CD4-positive, alpha-beta T cell (primary cell): ENCODE measurements at regions not wholly inside any gene's neighbourhood (a gene's known extent, or its start where the extent isn't known, plus 50 kb on each side); places are given as distances from the start of the nearest gene placed in this dataset.

ENCODE experiments used
- ATAC-seq: fragments of 200-7000 bp; cut with Tn5 transposase; one replicate; pipeline ENCODE4 v1.10.0; 2022; ENCODE audit warnings: mild to moderate bottlenecking; ENCODE audit not compliant: poor library complexity
- CTCF ChIA-PET: fragments of 350-600 bp; sonication (Branson Sonifier 250); formaldehyde crosslinking; loops from one replicate; lab custom pipeline; 2021; ENCODE audit warnings: antibody characterized with exemption, inconsistent platforms; lab: Charles Lee
- POLR2A ChIA-PET: fragments of 350-600 bp; sonication (Branson Sonifier 250); formaldehyde crosslinking; loops from one replicate; lab custom pipeline; 2021; ENCODE audit warnings: antibody characterized with exemption, inconsistent platforms; lab: Charles Lee
- DNase-seq, 14 experiments: peaks; one replicate each; pipeline ENCODE4 v3.0.0-alpha.2; 2013 to 2020; ENCODE audit warnings: mixed read lengths in 2 of 14
- H3K27ac ChIP-seq, 2 donors: one replicate each; pipeline versions ENCODE4 v1.5.1 to v1.7.0; 2013; ENCODE audit warnings: low read length in 2 of 2, low read depth in 1 of 2, mild to moderate bottlenecking in 1 of 2
- H3K27me3 ChIP-seq, 2 experiments: 1 replicate in 1 of 2; 2 replicates in 1 of 2; pipeline versions ENCODE4 v1.6.1 to v1.7.0; 2013; ENCODE audit warnings: low read length in 2 of 2, control low read depth in 1 of 2, mild to moderate bottlenecking in 1 of 2, moderate library complexity in 1 of 2; ENCODE audit not compliant: insufficient read depth in 2 of 2, control insufficient read depth in 1 of 2
- H3K36me3 ChIP-seq: one replicate; pipeline ENCODE4 v1.6.1; 2013; ENCODE audit warnings: low read length, control low read depth; ENCODE audit not compliant: insufficient read depth
- H3K4me1 ChIP-seq: one replicate; pipeline ENCODE4 v1.6.1; 2013; ENCODE audit warnings: low read length, control low read depth; ENCODE audit not compliant: insufficient read depth
- H3K4me3 ChIP-seq: one replicate; pipeline ENCODE4 v1.5.1; 2013; ENCODE audit warnings: mild to moderate bottlenecking, low read length, moderate library complexity
- H3K9me3 ChIP-seq, 2 experiments: 1 replicate in 1 of 2; 2 replicates in 1 of 2; pipeline versions ENCODE4 v1.6.1 to v1.7.0; 2013; ENCODE audit warnings: low read length in 2 of 2, mild to moderate bottlenecking in 2 of 2, control low read depth in 1 of 2, moderate library complexity in 1 of 2; ENCODE audit not compliant: control insufficient read depth in 1 of 2, insufficient read depth in 1 of 2
- H3K27ac Mint-ChIP-seq: one replicate; pipeline ENCODE4 v1.8.0; 2020; ENCODE audit warnings: mixed read lengths
- H3K27me3 Mint-ChIP-seq: one replicate; pipeline ENCODE4 v1.8.0; 2021; ENCODE audit warnings: mixed read lengths
- H3K36me3 Mint-ChIP-seq: one replicate; pipeline ENCODE4 v1.8.0; 2021; ENCODE audit warnings: low read depth, mixed read lengths
- H3K4me1 Mint-ChIP-seq: one replicate; pipeline ENCODE4 v1.8.0; 2021; ENCODE audit warnings: low read depth, mixed read lengths
- H3K4me3 Mint-ChIP-seq: one replicate; pipeline ENCODE4 v1.8.0; 2020; ENCODE audit warnings: mild to moderate bottlenecking, mixed read lengths
- H3K9me3 Mint-ChIP-seq: one replicate; pipeline ENCODE4 v1.8.0; 2020; ENCODE audit warnings: mixed read lengths
- CTCF ChIP-seq: fragments of 200-600 bp; IDR thresholded peaks from one replicate; pipeline ENCODE4 v1.8.0; 2022; ENCODE audit warnings: antibody characterized with exemption, mild to moderate bottlenecking
- intact Hi-C, 2 experiments: fragments of 100-400 bp; cut with DNase I in 1 of 2; cut with micrococcal nuclease in 1 of 2; formaldehyde crosslinking; loops; one replicate each; pipeline versions ENCODE4 v1.15.1 to v1.9.0; 2023 to 2025; cut with DNase I, micrococcal nuclease

- Histone ChIP-seq H3K27ac (no peak overlapping the region), H3K27me3 (no peaks in the 10 kb centered on the region), H3K9me3 (peaks cover 0 to 3% of the 10 kb centered on the region in 2 experiments), H3K36me3 (no peaks in the 10 kb centered on the region), H3K4me3 (no peak overlapping the region), H3K4me1 (no peaks in the 10 kb centered on the region)
- DNase-seq (no peak), ATAC-seq (no peak)
- no peak overlapping the region for H3K4me3 Mint-ChIP-seq
- ChIA-PET CTCF (no interaction called here), POLR2A (no interaction called here)
- H3K27me3 Mint-ChIP-seq: no peaks in the 10 kb centered on the region
- H3K36me3 Mint-ChIP-seq: no peaks in the 10 kb centered on the region
- peaks cover 3% of the 10 kb centered on the region for H3K9me3 Mint-ChIP-seq
- TF ChIP-seq CTCF: no peak
- no peak overlapping the region for H3K27ac Mint-ChIP-seq
- H3K4me1 Mint-ChIP-seq: no peaks in the 10 kb centered on the region
- intact Hi-C loops: no loop called here
Measured at GRCh38 chr9:28456861-28457260, 883.6 kb upstream of the C9orf72 start.

- Mint-ChIP-seq H3K4me1 (no peaks in the 10 kb centered on the region), H3K4me3 (no peak overlapping the region), H3K9me3 (peaks cover 27% of the 10 kb centered on the region), H3K27me3 (no peaks in the 10 kb centered on the region), H3K27ac (no peak overlapping the region), H3K36me3 (no peaks in the 10 kb centered on the region)
- no peak overlapping the region for H3K27ac ChIP-seq
- H3K27me3 ChIP-seq: no peaks in the 10 kb centered on the region
- H3K9me3 ChIP-seq: peaks cover 0 to 4% of the 10 kb centered on the region in 2 experiments
- H3K4me3 ChIP-seq: no peak overlapping the region
- ATAC-seq: no peak
- H3K4me1 ChIP-seq: no peaks in the 10 kb centered on the region
- ChIA-PET POLR2A (no interaction called here), CTCF (no interaction called here)
- DNase-seq: no peak
- H3K36me3 ChIP-seq: no peaks in the 10 kb centered on the region
- intact Hi-C loops: no loop called here
- TF ChIP-seq CTCF: no peak
Measured at GRCh38 chr9:28464481-28465216, 891.4 kb upstream of the C9orf72 start.

- Mint-ChIP-seq H3K27ac (no peak overlapping the region), H3K27me3 (no peaks in the 10 kb centered on the region), H3K4me1 (no peaks in the 10 kb centered on the region), H3K36me3 (no peaks in the 10 kb centered on the region), H3K9me3 (peaks cover 14% of the 10 kb centered on the region), H3K4me3 (no peak overlapping the region)
- CTCF ChIA-PET: no interaction called here
- no peak for TF ChIP-seq CTCF
- Histone ChIP-seq H3K27me3 (no peaks in the 10 kb centered on the region), H3K9me3 (peaks cover 2 to 4% of the 10 kb centered on the region in 2 experiments), H3K36me3 (no peaks in the 10 kb centered on the region), H3K4me3 (no peak overlapping the region), H3K4me1 (no peaks in the 10 kb centered on the region), H3K27ac (no peak overlapping the region)
- DNase-seq (no peak), ATAC-seq (no peak)
- intact Hi-C loops: no loop called here
- POLR2A ChIA-PET: no interaction called here
Measured at GRCh38 chr9:28471261-28471660, 898.0 kb upstream of the C9orf72 start.
